AG09319 (cell line): ENCODE measurements at regions not wholly inside any gene's neighbourhood (a gene's known extent, or its start where the extent isn't known, plus 50 kb on each side); places are given as distances from the start of the nearest gene placed in this dataset.

ENCODE experiments used
- DNase-seq: peaks from one replicate; pipeline ENCODE4 v3.0.0-alpha.2; 2010; ENCODE audit warnings: low read depth; ENCODE audit errors: extremely low read depth
- TF ChIP-seq, protein P1 (sequence below): IDR thresholded peaks from 2 replicates; pipeline ENCODE4 v1.5.1; 2011; ENCODE audit warnings: low read depth, mild to moderate bottlenecking, inconsistent platforms, low read length, moderate library complexity

DNA sequence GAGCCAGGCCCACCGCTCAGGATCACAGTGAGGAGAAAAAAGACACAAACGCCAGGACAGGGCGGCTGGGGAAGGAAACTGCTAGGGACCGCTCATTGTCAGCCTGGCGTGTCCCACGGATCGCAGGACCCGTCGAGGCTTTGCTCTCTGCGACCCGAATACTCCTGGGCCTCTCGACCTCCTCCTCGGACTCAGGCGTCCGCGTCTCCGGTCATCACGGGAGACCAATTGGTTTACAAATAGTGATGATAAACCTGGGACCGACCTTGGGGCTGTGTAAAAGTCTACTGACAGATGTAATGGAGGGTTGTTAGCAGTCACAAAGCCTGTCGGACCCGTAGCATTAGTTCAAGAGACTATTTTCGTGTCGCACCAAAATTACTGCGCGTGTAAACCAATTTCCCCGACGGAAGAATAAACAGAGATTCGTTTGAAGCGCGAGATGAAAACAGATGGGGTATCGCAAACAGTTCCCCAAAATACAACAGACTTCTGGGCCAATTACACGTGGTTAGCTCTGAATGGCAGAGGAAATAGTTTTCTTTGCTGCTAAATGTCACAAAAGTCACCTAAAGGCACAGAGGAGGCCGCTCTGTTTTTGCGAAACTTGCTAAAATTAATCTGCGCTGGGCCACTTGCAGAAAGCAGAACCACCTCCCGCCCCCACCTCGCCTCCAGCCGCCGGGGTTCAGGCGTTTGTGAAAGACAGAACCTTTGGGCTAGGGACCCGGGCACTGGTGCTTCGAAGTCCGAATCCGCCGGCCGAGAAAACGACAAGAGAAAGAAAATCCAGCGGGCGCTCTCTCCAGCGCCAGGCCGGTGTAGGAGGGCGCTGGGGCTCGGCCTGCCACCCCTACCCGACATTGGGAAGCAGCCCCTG lies 67.6 kb downstream of the FOXD1 start:
- TF ChIP-seq, protein P1, sequence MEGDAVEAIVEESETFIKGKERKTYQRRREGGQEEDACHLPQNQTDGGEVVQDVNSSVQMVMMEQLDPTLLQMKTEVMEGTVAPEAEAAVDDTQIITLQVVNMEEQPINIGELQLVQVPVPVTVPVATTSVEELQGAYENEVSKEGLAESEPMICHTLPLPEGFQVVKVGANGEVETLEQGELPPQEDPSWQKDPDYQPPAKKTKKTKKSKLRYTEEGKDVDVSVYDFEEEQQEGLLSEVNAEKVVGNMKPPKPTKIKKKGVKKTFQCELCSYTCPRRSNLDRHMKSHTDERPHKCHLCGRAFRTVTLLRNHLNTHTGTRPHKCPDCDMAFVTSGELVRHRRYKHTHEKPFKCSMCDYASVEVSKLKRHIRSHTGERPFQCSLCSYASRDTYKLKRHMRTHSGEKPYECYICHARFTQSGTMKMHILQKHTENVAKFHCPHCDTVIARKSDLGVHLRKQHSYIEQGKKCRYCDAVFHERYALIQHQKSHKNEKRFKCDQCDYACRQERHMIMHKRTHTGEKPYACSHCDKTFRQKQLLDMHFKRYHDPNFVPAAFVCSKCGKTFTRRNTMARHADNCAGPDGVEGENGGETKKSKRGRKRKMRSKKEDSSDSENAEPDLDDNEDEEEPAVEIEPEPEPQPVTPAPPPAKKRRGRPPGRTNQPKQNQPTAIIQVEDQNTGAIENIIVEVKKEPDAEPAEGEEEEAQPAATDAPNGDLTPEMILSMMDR, result no peak
- no peak for DNase-seq

- TF ChIP-seq, protein P1, result no peak
- DNase-seq, result no peak
Observed at GRCh38 chr5:73380041-73380440, 68.5 kb downstream of the FOXD1 start.

- DNase-seq, result no peak
- TF ChIP-seq, protein P1, result no peak
Observed at GRCh38 chr5:73379435-73379834, 69.1 kb downstream of the FOXD1 start.

- no peak for DNase-seq
- TF ChIP-seq, protein P1, result no peak
Observed at GRCh38 chr5:73378765-73379164, 69.8 kb downstream of the FOXD1 start.

DNA sequence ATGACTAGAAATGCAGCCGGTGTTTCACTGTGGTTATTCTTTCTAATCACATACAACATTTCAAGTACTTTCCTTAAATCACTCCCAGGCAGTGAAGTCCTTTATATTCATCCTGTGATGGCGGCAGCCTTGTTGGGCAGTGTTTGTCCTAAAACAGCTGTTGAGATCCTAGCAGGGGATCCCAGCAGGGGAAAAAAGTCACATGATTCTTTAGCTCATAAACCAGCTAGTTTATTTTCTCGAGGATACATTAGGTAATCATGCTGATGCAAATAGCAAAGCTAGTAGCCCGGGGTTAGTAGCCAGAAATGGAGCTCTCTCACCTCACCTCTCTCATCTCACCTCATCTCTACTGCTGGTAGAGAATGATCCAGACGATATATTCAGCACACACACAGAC lies 70.5 kb downstream of the FOXD1 start:
- TF ChIP-seq, protein P1, result no peak
- DNase-seq, result no peak

GRCh38 chr5:73376618-73377170 lies 71.9 kb downstream of the FOXD1 start:
- TF ChIP-seq, protein P1, result no peak
- DNase-seq, result no peak

GRCh38 chr5:73375949-73376348 lies 72.6 kb downstream of the FOXD1 start:
- DNase-seq, result no peak
- TF ChIP-seq, protein P1, result no peak
